NCI-H1694 (cell line): ENCODE measurements at regions not wholly inside any gene's neighbourhood (a gene's known extent, or its start where the extent isn't known, plus 50 kb on each side); places are given as distances from the start of the nearest gene placed in this dataset.
"Not testable (repeated sequence)": the region's sequence is repeated elsewhere in the genome, so short reads cannot be mapped to it uniquely, and the experiment has no call there.

ENCODE experiments used
- DNase-seq: peaks from one replicate; lab custom pipeline; 2025; lab: John Stamatoyannopoulos, UW

DNA sequence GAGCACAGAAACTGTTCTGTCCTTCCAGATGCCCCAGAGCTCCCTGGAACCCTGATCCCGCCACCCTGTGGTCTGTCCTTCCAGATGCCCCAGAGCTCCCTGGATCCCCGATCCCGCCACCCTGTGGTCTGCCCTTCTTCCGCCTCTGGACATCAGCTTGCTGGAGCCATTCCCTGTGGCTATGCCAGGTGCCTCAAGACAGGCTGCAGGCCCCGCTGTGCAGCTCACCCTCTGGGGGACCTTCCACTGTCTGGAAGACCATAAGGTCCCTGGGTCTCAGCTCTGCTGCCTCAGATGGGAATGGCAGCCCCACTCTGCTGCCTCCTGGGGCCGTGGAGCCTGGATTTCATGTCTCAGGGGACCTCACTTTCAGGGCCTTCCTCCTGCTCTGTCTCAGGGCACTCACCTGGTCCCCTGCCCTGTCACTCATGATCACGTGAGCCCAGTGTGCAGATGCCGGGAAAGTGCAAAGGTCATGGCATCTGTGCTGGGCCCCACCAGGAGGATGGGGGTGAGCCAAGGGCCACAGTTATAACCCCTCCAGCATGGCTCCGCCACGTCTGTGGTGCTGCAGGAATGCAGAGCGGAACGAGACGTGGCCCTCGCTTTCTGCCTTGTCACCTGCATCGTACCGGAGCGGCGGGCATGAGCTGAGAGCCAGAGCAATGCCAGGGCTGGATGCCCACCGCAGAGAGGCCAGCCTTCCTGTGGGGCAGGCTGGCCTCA lies 1520.7 kb downstream of the BRD1 start:
- DNase-seq, result no peak

DNA sequence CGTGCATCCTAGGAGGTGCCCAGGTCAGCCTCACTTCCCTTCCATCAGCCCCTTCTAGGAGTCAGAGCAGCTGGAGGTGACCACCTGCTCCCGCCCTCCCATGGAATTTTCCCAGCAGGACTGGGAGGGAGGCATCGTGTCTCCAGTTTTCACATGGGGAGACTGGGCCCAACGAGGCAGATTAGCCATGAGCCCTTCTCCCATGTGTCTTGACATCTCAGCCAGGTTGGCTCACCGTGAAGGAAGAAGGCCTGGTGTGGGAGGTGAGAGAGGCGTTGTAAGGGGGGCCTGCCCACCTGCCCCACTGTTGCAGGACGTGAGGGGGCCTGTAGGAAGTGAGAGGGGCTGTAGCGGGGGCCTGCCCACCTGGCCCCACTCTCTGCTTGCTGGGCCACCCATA lies 1521.4 kb downstream of the BRD1 start:
- DNase-seq, result no peak

DNA sequence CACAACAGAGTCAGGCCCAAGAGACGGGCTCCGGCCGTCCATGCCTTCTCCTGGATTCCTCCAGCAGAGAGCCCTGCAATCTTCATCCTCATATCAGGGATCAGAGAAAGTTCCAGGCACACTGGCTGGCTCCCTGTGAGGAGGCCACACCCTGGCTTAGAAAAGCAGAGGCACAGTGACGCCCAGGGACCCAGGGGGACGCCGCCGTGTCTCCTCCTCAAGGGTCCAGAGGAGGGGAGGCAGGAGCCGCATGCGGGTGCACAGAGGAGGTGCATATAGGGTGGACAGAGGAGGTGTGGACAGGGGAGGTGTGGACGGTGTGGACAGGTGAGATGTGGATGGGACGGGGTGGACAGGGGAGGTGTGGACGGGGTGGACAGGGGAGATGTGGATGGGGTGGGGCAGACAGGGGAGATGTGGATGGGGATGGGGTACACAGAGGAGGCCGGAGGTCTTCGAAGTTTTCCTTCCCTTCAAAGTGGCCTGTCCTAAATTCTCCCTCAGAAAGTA lies 1521.9 kb downstream of the BRD1 start:
- DNase-seq, result no peak

DNA sequence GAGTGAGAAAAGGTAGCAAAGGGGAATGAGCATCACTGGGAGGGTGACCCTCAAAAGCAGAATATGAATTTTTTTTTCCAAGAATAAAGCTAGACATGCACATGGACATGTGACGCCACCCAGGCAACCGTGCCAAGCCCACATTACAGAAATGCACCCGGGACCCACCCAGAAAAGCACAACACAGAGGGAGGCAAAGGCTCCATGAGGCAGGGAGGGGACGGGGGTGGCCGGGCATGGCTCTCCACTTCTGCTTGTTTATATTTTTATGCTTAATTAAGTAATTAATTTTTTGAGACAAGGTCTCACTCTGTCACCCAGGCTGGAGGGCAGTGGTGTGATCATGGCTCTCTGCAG lies 1524.3 kb downstream of the BRD1 start:
- no peak for DNase-seq

DNA sequence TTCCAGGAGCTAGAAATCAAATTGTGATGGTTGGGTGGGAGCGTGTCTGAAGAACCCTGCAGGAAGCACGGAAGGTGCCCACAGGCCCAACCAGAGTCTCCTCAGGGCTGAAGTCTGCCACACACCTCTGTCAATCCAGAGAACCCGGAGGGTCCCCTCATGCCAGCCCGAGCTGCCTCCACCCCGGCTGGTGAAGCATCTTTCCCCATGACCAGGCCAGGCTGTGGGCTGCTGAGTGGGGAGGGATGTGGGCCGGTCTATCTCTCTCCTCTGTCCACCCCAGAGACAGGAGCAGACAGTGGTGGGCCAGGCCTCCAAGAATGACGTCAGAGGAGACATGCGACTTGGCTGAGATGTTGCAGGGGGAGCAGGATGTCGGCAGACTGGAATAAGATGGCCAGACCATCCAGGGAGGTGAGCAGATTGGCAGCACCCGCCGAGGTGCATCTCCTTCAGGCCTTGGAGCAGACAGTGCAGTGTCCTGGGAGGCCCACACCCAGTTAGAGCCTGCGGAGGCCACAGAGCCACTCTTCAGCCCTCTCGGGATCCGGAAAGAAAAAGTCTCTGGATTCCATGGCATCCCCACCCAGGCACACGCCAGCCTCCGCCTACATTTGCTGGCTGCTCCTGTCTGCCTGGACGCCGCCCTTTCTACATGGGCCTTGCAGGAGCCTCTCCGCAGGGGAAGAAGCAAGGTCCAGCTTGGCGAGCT lies 1524.9 kb downstream of the BRD1 start:
- no peak for DNase-seq

DNA sequence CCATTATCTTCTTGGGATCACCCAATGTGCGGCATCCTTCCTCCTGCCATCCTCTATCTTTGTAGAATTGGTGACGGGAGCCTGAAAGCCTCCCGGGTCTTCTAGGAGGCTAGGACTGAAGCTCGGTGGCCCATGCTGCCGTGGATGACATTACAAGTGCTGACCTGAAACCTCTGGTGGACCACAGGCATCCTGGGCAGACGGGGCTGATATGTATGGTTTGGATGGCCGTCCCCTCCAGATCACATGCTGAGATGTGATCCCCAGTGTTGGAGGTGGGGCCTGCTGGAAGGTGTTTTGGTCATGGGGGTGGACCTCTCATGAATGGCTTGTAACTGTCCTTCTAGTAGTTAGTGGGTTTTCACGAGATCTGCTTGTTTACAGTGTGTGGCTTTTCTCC lies 1525.8 kb downstream of the BRD1 start:
- no peak for DNase-seq

DNA sequence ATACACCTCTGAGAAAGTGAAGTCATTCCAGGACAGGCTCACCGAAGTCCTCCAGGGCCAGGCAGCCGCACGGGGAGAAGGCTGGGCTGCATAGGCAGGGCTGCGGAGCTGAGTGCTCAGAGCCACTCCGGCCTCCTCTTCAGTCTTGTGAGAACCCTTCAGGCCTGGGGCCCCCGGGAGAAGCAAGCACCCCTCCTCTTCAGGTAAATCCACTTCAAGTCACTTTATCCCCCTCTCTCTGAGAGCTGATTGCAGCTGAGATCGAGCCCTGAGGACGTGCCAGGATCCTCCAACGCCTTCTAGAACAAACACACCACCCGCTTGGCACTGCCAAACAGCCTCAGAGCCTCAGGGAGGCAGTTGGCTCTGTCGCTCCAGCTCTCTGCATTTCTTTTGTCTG lies 1526.3 kb downstream of the BRD1 start:
- no peak for DNase-seq

DNA sequence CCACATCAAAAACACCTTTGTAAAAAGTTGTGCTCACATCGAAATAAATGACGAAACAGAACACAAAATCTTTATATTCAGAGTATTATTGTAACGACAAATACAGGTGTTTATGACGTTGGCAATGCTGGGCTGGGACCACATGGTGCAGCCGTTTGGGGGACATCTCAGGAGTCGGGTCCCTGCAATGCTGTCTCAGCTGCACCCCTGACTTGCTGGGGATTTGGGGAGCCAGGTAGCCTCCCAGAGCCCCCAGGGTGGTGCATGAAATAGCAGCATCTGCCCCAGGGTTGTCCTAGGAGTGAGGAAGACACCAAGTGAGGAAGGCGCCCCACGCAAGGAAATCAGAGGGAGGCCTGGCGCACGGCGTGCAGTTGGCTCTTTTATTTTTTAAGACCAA lies 1526.8 kb downstream of the BRD1 start:
- no peak for DNase-seq

DNA sequence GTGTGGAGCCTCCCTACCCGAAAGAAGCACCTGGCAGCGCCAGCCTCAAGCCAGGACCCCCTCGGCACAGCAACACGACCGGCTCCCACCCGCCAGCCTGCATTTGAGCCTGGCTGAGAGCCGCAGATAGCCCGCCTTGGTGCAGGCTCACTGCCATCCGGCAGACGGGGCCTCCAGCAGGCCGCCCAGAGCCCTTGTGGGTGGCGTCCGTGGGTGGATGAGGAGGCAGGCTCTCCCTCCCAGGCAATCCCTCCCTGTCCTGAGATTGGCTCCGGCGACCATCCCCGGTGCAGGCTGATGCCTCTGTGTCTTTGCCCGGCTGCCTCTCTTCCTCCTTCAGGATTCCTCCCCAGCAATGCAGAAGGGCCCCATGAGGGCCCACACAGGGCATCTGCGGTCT lies 1527.9 kb downstream of the BRD1 start:
- DNase-seq, result no peak

DNA sequence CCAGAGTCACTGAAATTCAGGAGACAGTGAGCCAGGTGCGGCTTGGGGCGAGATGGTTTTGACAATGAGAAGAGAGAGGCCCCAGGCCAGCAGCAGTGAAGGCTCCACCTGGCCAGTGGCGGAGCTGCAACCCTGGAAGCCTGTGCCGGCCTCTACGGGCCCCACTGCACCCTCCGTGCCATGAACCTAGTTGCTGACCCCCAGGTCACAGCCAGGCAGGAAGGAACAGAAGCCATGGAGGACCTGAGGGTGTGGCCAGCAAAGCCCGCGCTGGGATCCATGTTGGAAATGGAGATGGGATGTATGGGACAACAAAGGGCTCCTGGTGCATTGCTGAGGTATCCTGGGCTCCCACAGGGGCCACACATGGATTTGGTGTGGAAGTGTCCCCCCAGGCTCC lies 1528.5 kb downstream of the BRD1 start:
- DNase-seq, result no peak

DNA sequence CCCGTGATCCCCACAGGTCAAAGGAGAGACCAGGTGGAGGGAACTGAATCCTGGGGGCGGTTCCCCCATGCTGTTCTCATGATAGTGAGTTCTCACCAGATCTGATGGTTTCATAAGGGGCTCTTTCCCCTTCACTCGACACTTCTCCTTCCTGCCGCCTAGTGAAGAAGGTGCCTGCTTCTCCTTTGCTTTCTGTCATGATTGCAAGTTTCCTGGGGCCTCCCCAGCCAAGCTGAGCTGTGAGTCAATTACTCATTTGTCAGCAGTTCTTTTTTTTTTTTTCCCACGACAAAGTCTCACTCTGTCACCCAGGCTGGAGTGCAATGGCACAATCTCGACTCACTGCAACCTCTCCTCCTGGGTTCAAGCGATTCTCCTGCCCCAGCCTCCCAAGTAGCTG lies 1530.4 kb downstream of the BRD1 start:
- no peak for DNase-seq

DNA sequence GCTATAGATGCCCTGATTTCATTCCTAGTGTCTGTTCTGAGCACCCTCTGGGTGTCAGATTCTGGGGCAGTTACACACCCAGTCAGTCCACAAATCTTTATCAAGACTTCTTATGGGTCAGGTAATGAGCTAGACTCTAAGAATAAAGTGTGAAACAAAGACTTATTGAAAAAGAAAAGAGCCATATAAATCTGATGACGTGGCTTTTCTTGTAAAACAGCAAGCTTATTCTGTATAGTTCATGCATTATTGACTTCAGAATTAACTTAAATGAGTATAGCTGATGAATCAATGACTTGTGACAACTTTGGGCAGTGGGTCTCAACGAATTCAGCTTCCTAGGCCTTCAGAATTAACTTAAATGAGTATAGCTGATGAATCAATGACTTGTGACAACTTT lies 1527.5 kb downstream of the TBC1D22A start:
- not testable (repeated sequence) for DNase-seq

DNA sequence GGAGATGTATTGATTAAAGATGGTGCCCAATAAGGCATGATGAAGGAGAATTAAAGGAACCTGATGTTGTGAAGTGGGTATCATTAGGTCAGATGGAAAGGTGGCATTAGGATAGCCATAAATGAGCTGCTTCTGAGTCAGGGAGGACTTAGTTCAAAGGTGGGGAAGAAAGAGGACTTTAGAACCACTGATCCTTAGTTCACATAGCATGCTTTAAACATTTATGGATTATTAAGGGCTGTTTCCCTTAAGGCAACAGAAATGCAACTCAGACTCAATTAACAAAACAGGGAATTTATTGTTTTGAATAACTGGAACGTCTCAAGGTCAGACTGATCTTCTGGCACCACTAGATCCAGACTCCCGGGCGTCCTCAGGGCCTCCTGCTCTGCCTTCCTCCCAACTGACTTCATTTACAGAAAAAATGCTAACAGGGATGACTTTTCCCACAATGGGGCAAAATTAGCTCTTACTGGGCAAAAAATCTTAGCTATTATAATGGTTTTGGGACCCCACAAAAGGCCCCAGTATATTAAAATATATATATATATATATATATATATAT lies 1526.0 kb downstream of the TBC1D22A start:
- DNase-seq, result no peak

DNA sequence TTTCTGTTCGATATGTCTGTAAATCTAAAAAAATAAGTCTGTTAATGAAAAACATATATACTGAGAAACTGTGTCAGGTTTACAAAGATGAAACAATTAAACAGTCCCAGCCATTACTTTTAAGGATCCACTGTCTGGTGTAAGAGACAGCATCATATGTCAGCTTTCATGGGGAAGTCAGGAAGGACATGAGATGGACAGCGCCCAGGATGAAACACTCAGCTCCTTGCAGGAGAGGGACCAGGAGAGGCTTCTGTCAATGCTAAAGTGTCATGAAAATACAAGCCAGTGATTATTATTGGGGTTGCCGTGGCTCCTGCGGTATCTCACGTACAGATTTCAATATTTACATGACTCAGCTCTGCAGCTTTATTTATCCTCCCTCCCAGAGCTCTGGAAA lies 1524.6 kb downstream of the TBC1D22A start:
- DNase-seq, result no peak

DNA sequence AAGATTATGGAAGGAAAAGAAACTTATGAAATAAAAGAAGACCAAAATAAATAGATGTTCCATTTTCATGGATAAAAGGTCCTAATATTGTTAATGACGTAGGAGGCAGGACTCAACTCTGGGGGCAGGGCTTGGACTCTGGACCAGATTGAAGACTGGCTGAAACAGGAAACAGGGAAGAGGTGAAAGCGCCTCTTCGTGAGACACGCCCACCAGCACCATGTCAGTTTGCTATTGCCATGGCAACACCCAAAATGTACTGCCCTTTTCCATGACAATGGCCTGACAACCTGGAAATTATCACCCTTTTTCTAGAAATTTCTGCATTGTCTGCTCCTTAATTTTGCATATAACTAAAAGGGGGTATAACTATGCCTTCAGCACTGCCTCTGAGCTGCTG lies 1522.2 kb downstream of the TBC1D22A start:
- no peak for DNase-seq

DNA sequence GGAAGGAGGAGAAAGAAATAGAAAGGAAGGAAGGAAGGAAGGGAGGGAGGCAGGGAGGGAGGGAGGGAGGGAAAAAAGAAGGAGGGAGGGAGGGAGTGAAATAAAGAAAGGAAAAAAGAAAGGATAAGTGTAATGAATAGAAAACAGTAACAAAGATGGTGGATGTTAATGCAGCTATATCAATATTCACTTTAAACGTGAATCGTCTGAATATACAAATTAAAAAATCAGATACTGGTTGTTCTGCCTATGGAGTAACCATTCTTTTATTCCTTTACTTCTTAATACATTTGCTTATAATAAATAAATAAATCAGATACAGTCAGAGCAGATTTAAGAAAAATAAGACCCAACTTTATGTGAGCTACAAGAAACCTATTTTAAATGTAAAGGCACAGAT lies 1520.4 kb downstream of the TBC1D22A start:
- no peak for DNase-seq

DNA sequence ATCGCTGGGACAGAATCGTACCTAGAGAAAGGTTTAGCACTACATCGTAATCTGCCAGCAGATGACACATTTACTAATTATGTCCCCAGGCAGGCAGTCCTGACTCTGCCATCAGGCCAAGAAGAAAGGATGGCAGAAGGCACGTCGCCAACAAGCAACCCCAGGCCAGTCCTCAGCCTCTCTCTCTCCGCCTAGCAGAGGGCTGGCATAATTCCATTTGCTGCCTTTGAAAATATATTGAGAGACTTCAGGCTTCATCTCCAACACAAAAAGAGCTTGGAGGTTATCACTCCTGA lies 1517.0 kb downstream of the TBC1D22A start:
- peak; percentile 58 for DNase-seq

DNA sequence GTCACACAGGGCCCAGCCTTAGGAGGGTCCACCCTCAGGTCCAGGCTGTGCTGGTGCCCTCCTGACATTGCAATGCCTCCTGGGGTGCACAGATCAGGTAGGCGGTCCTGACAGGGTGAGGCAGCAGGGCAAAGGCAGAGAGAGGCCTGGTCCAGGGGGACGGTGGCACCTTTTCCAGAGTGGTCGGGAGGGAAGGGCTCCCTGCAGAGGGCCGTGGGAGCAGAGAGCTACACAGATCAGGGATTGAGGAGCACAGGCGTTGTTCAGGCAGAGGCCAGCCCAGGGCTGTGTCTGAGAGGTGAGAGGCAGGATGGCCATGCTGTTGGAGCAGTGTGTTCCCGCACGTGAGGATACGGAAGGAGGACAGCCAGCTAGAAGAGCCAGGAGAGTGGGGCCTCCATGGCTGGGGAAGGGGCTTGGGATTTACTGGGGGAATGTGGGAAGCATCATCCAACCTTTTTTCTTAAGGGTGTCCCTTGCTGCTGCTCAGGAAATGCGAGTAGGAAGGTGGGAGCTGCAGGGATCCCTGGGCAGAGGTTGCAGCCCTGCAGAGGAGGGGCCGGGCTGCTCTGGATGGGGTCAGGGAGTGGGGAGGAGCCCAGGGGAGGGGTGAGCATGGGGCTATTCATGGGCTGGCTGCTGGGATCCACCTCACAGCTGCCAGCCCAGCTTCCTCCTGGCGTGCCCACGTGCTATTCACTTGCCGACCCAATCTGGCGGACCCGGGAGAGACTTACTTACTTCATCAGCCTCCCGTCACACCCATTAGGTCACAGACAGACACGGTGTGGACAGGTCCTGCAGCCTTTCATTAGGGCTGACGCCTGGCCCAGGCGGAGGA lies 1516.4 kb downstream of the TBC1D22A start:
- peak; percentile 58 for DNase-seq

DNA sequence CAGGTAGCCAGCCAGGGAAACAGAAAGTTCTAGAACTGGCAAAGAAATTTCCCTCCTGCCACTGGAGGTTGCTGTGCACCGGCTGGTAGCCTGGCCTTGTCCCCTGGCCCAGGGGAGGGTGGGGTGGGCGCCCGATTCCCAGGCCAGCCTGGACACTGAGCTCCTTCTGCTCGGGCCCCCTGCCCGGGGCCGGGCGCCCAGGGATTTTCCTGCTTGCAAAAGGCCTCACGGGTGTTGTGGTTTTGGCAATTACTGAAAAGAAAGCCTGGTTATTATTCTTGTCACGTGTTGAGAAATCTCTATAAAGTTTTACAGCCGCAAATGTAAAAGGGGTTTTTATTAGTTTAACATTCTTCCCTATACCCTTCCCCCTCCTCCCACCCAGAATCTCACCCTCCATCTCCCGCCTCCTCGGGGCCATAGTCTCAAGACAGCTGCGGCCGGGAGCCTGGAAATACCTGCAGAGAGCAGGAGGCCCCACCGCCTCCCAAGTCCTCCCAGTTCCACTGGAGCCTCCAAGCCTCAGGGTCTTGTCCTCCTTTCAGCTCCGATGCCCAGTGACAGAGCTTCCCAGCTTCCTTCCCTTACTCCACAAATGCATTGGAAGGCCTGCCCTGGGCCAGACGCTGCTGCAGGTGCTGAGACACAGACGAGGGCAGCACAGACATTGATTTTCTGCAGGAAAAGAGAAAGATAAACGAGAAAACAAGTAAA lies 1515.6 kb downstream of the TBC1D22A start:
- DNase-seq, result no peak

DNA sequence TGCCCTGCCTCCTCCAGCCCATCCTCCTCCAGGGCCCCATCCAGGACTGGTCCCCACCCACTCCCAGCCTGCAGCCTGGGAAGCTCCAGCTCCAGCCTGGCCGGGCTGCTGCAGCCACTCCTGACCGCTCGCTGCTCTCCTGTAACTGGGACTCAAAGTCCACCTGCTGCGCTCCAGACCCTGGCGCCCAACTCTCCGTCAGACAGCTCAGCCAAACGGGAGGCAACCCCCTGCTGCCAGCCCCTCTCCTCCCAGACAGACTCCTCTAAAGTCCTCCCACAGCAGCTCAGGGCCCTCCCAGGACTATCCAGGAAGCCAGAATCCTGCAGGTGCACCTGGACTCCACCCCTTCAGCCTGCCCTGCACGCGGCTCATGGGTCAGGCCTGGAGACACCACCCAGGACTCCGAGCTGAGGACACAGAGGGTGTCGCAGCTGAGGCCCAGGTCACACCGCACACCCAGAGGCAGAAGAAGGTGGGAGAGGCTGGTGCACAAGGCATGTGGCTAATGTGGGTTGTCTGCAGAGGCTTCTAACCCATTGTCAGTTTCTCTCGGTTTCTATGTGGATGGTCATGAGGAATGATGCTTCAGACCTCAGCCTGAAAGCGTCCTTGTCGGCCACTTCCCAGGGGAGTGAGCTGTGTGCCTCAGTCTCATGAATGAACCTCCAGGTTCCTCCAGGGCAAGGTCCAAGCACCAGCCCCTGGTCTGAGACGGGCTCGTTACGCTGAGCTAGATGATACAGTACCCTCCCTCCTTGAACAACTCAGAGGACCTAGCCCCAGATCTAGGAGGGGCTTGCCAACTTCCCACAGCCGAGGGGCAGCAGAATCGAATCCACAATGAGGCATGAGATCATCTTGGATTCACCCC lies 1514.8 kb downstream of the TBC1D22A start:
- no peak for DNase-seq

DNA sequence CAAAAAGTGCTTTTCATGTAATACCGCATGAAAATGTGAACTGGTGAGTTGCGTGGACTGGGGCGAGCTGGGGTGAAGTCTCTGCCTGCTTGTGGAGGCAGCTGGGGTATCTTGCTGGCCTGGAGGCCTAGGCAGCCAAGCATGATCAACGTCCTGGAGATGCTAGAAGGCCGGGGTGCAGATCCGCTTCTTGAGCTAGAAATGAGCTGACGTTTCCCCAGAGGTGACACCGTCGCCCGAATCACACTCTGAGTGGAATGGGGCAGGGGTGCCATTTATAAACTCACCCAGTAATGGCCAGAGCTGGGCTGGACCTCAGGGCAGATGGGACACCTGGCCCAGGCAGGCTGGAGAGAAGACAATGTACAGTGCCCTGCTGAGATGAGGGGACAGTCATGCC lies 1513.0 kb downstream of the TBC1D22A start:
- no peak for DNase-seq
